CD4-positive, alpha-beta T cell treated with Interferon alpha-2 for 1 hour (primary cell): ENCODE measurements at regions not wholly inside any gene's neighbourhood (a gene's known extent, or its start where the extent isn't known, plus 50 kb on each side); places are given as distances from the start of the nearest gene placed in this dataset.
"Not testable (repeated sequence)": the region's sequence is repeated elsewhere in the genome, so short reads cannot be mapped to it uniquely, and the experiment has no call there.

Experiments
- DNase-seq, 2 donors: peaks; one replicate each; pipeline ENCODE4 v3.0.0-alpha.2; 2020 to 2022

DNA sequence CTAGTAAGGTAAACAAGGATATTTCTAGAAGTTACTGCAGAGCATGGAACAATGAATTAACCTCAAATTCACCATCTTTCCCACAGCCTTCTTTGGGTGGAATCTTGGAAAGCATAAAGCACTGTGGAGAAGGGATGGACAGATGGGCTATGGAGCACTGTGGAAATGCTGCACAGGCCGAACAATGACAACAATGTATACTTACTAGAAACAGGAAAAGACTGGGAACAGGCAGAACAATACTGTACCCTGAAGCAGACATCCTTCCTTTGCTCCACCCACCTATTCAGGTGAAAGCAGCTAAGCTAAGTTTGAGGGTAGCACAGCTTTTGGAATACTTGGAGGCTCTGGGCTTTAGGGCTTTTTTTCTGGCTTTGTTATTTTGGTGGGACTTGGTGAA, 250.6 kb upstream of the KLF8 start:
- DNase-seq, result no peak

DNA sequence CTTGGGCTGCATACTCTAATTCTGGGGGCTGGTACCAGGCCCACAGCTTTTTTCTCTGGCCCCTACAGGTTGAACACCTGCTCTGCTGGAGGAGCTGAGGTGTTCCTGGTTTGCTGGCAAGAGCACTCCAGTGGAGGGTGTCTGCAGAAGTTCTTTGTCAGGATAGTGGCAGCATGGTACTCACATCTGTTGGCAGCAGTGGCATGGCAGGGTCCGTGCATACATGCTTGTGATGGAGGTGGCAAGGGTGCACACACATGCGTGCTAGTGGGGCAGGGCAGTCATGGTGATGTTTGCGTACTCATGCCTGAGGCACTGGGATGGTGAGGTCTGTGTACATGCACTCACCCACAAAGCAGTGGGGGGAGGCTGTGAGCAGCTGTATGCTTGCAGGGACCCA, 235.5 kb upstream of the KLF8 start:
- DNase-seq, result no peak

DNA sequence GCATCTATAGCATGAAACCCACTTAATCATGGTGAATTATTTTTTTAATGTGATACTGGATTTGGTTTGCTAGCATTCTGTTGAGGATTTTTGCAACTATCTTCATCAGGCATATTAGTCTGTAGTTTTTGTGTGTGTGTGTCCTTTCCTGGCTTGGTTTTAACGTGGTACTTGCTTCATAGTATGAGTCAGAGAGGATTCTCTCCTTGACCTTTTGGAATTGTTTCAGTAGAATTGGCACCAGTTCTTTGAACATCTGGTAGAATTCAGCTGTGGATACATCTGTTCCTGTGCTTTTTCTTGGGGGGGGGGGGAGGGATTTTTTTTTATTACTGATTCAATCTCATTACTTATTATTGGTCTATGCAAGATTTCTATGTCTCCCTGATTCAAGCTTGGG, 232.0 kb upstream of the KLF8 start:
- DNase-seq, result no peak

- DNase-seq, result no peak
These were observed 231.4 kb upstream of the KLF8 start for GRCh38 chrX:56000729-56001128.

DNA sequence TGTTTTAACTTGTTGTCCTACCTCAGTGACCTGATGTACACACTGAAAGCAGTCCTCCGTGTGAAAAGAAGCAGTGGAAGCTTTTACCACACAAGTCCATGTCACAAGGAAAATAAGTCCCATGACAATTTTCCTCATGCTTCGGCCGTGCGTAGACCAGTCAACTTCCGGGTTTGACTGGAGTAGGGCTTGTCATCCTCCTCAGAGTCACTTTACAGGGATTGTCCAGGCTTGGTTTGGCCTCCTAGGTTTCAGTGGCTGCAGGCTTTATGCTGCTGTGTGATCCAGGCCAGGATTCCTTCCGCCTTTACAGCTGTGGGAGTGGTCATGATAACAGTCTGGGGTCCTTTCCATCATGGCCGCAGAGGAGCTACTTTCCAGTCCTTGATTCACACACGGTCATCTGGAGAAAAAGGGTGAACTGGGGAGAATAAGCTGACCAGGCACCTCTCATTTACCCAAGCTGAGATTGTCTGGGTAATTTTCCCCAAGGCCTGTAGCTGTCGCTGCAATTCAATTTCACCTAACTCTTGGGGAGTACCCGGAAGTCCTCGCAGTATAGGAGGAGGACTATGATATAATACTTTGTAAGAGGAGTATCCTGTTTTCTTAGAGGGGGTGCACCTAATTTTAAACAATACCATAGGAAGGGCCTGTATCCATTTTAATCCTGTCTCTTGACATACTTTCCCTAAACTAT, 206.1 kb upstream of the KLF8 start:
- DNase-seq, result no peak

- DNase-seq, result no peak
These were observed 205.3 kb upstream of the KLF8 start for GRCh38 chrX:56026815-56027214.

- DNase-seq, result no peak
These were observed 203.0 kb upstream of the KLF8 start for GRCh38 chrX:56029188-56029587.

GRCh38 chrX:56029691-56030090, 202.5 kb upstream of the KLF8 start:
- DNase-seq, result no peak

DNA sequence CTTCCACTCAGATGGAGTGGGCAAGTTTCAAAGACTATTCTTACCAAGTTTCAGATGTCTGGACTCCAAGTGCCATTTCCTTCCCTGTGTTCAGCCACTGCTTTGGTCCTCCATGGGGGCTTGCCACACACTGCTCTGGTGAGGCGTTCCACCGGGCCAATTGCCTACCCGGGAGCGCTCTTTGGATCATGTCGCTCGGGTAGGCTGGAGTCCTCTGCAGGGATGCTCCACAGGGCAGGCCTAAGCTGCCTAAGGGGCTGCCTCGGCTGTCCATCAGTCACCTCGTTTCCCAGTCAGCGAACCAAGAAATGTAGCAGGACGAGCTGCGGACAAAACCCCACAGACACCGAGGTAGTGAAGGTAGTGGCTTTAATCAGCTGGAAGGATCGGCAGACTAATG, 200.7 kb upstream of the KLF8 start:
- DNase-seq, result no peak

GRCh38 chrX:56033495-56034180, 198.5 kb upstream of the KLF8 start:
- DNase-seq, result no peak

GRCh38 chrX:56052673-56053330, 179.4 kb upstream of the KLF8 start:
- DNase-seq, result not testable (repeated sequence)

- DNase-seq, result no peak
These were observed 174.8 kb upstream of the KLF8 start for GRCh38 chrX:56057325-56057724.

DNA sequence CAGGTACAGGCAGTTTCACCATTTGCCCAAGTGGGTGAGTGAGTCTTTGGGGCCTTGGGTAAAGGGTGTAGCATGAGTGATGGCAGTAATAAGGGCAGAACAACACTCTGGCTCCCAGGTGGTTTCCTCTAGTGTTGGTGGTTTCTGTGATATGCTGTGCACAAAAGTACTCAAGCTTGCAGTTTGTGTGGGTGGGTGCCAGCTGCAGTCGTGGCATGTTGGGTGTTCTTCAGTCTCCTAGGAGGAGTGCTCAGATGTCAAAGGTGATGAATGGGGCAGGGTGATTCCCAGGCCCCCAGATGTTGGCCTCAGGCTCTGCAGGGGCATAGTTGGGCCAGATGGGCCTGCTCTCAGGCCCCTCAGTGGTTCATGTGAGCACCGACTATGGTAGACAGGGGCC, 166.1 kb upstream of the KLF8 start:
- DNase-seq, result no peak

GRCh38 chrX:56068274-56068758, 163.8 kb upstream of the KLF8 start:
- DNase-seq, result peak in 1 of 2 donors; percentile 48

DNA sequence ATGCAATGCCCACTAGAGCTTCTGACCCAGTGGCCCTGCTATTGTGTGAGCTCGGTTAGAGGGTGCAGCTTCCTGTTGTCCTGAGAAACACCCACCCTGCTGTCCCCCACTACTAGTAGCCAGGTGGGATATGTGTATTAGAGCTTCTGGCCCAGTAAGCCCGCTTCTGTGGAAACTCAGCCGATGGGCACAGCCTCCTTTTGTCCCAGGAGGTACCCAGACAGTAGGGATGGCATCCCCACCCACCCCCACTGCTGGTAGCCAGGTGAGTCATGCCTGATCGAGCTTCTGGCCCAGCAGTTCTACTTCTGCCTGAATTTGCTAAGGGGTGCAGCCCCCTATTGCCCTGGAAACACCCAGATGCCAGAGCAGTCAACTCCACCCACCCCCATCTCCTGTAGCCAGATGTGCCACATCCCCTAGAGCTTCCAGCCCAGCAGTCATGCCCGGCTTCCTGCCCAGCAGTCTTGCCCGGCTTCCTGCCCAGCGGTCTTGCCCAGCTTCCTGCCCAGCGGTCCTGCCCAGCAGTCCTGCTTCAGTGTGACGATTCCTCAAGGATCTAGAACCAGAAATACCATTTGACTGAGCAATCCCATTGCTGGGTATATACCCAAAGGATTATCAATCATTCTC, 162.7 kb upstream of the KLF8 start:
- DNase-seq, result no peak

DNA sequence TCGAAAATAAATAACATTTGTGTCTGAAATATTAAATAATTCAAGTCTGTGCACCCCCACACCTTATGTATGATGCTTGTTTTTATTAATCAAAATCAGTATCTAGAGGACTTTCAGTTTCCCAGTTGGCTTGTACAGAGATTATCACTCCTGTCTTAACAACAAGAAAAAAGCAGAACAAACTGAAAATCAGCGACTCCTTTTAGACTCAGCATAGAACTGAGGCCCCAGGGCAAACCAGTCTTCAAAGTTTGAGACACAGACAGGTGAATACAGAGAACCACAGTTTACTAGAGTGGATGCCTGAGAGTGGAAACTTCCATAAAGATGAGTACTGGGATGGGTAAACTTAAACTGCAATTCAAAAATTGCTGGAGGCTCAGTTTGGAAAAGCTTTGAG, 142.8 kb upstream of the KLF8 start:
- DNase-seq, result no peak

- DNase-seq, result no peak
These were observed 132.9 kb upstream of the KLF8 start for GRCh38 chrX:56099271-56099670.

GRCh38 chrX:56107320-56107719, 124.8 kb upstream of the KLF8 start:
- DNase-seq, result no peak

GRCh38 chrX:56113785-56114436, 118.2 kb upstream of the KLF8 start:
- no peak for DNase-seq

GRCh38 chrX:56114437-56114787, 117.7 kb upstream of the KLF8 start:
- no peak for DNase-seq

- no peak for DNase-seq
These were observed 111.9 kb upstream of the KLF8 start for GRCh38 chrX:56120242-56120641.

- no peak for DNase-seq
These were observed 106.2 kb upstream of the KLF8 start for GRCh38 chrX:56125946-56126345.

DNA sequence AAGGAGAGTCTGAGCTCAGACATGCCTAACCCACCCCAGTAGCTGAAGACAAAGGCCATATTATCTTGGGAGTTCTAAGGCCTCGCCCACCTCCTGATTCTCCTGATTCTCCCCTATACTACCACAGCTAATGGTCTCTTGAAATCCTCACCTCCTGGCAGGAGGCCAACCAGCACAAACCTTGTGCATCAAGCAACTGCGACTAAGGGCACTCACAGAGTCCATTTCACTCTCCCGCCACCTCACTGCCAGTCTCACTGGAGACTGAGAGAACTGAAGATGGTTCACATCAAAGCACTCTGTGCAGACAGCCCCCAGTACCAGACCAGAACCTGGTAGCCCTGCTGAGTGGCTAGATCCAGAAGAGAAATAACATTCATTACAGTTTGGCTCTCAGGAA, 102.1 kb upstream of the KLF8 start:
- DNase-seq, result no peak
